Activated CD8-positive, alpha-beta T cell treated with anti-CD3 and anti-CD28 coated beads, Interleukin-2, amount 10 ng/mL, durations not matched to agents 7 days and 5 days (primary cell): ENCODE measurements at regions not wholly inside any gene's neighbourhood (a gene's known extent, or its start where the extent isn't known, plus 50 kb on each side); places are given as distances from the start of the nearest gene placed in this dataset.

Source experiments
- ATAC-seq: fragments of 150-1000 bp; cut with Tn5 transposase; one replicate; pipeline ENCODE4 v1.10.0; 2021; ENCODE audit warnings: moderate library complexity
- CTCF ChIA-PET: fragments of 350-600 bp; sonication (Branson Sonifier 250); formaldehyde crosslinking; loops from one replicate; lab custom pipeline; 2021; ENCODE audit warnings: antibody characterized with exemption; lab: Charles Lee
- POLR2A ChIA-PET: fragments of 350-600 bp; sonication (Branson Sonifier 250); formaldehyde crosslinking; loops from one replicate; lab custom pipeline; 2021; ENCODE audit warnings: antibody characterized with exemption; lab: Charles Lee
- DNase-seq: peaks from one replicate; pipeline ENCODE4 v3.0.0-alpha.2; 2020
- H3K27ac Mint-ChIP-seq: one replicate; pipeline ENCODE4 v1.8.0; 2021; ENCODE audit warnings: mild to moderate bottlenecking, mixed read lengths
- H3K27me3 Mint-ChIP-seq: one replicate; pipeline ENCODE4 v1.8.0; 2021; ENCODE audit warnings: low read depth, mixed read lengths
- H3K36me3 Mint-ChIP-seq: one replicate; pipeline ENCODE4 v1.8.0; 2021; ENCODE audit warnings: low read depth, mixed read lengths
- H3K4me1 Mint-ChIP-seq: one replicate; pipeline ENCODE4 v1.8.0; 2021; ENCODE audit warnings: low read depth, mixed read lengths
- H3K4me3 Mint-ChIP-seq: one replicate; pipeline ENCODE4 v1.8.0; 2021; ENCODE audit warnings: mild to moderate bottlenecking, mixed read lengths
- H3K9me3 Mint-ChIP-seq: one replicate; pipeline ENCODE4 v1.8.0; 2022; ENCODE audit warnings: mixed read lengths; ENCODE audit not compliant: insufficient read depth

DNA sequence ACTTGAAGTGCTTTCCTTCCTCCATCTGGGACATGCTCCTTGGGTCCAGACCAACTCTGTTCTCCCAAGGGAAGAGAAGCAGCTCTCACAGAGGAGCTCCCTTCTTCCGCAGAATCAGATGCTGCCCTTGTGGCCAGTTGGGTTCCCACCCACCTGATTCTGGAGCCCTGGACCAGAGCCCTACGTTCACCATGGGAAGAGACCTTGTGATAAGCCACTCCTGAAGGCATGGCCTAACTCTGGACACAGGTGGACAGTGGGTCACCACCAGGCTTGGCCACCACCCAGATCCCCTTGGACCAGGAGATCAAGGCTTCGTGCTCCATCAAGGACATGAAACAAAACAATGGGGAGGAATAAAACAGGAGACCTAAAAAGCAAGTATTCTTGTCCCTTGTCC is 172.2 kb downstream of the RPLP1 start:
- no peak overlapping the region for H3K27ac Mint-ChIP-seq
- peak; percentile 4 for DNase-seq
- peaks cover 16% of the 10 kb centered on the region for H3K27me3 Mint-ChIP-seq
- no peaks in the 10 kb centered on the region for H3K36me3 Mint-ChIP-seq
- ATAC-seq = no peak
- H3K4me1 Mint-ChIP-seq = no peaks in the 10 kb centered on the region
- H3K4me3 Mint-ChIP-seq = no peak overlapping the region
- CTCF ChIA-PET = no interaction called here
- H3K9me3 Mint-ChIP-seq = peaks cover 6% of the 10 kb centered on the region
- POLR2A ChIA-PET = no interaction called here

DNA sequence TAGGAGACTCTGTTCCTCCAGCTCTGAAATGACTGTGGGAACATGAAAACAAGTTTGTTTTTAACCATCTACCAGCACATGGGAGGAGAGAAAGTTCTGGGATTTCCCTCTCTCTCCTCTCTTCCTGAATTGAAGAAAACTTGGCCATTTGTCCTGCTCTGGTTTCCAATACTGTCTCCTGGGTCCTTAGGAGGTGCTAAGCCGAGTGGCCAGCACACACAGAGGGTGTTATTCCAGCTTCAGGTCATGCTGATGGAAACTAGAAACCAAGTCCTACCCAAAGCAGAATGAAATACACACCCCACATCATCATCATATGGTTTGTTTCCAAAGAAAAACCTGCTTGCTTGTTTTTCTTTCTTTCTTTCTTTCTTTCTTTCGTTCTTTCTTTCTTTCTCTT is 172.7 kb downstream of the RPLP1 start:
- ChIA-PET POLR2A (no interaction called here), CTCF (no interaction called here)
- Mint-ChIP-seq H3K27me3 (peaks cover 13% of the 10 kb centered on the region), H3K4me1 (no peaks in the 10 kb centered on the region), H3K4me3 (no peak overlapping the region), H3K27ac (no peak overlapping the region), H3K9me3 (peaks cover 6% of the 10 kb centered on the region), H3K36me3 (no peaks in the 10 kb centered on the region)
- DNase-seq = no peak
- ATAC-seq = no peak

DNA sequence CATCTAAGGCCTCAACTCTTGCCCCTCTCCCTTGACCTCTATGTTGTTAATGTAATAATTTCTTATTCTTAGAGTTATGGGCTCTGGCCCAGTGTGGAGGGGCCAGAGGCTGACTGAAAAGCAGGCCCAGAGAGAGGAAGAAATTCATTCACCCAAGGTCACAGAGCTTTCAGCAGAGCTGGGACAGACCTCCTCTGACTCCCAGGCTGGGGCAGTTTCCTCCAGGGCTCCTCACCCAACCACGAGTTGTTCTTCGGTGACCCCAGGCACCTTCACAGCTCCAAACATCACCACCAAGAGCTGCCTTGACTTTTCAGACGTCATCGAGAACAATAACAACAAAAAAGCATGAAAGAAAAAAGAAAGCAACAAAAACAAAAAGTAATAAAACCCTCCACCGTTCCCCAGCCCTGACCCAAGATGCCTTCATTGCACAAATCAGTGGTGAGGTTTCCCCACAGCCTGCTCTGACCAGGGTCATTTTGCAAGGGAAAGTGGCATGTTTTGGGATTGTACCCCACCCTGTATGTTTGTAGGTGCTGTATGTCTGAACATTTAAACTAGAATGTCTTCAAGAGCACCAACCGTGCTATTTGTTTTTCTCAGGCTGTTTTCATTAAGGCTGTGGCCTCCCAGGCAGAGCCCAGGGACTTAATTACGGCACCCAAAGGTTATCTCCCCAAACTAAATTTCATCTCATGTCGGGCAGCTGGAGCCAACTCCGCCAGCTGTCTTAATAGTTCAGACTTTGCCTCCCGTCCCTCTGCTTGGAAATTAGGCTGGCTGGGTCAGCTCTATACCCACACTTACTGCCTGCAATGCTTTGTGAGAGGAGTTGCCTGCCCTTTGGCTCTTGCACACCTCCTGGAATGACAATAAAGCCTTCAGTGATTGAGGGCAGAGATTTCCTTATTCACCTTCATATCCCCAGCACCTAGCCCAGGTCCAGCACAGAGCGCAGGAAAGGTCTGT is 173.8 kb downstream of the RPLP1 start:
- CTCF ChIA-PET = no interaction called here
- POLR2A ChIA-PET = no interaction called here
- DNase-seq = peak; percentile 18

DNA sequence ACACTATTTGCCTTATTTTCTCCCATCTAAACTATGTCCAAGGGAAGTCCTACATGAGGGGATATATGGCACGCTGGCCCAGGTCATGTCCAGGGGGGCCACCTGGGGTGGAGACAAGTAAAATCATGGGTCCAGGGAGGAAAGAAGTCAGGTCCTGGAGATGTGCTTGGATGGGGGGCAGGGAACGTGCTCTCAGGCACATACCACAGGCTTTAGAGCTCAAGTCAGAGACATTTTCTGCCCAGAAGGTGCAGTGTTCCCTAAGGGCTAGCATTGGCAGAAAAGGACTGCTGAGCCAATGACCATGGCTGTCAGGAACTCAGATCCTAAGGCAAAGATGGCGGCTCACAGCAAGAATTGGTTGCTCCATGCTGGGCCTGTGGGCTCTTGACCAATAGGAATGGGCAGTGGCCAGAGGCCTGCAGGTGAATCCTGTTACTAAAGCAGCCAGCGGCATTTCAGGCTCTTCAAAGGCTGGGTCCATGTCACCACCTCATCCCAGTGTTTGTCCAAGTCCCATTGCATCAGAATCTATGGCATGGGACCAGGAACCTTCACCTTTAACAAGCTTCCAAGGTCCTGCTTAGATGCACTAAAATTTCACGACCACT is 175.0 kb downstream of the RPLP1 start:
- Mint-ChIP-seq H3K4me1 (no peaks in the 10 kb centered on the region), H3K27me3 (peaks cover 22% of the 10 kb centered on the region), H3K9me3 (peaks cover 6% of the 10 kb centered on the region), H3K36me3 (no peaks in the 10 kb centered on the region), H3K27ac (no peak overlapping the region), H3K4me3 (no peak overlapping the region)
- ATAC-seq (no peak), DNase-seq (peak; percentile 3)
- CTCF ChIA-PET = no interaction called here
- POLR2A ChIA-PET = no interaction called here

More for the DNA sequence above, 173.8 kb downstream of the RPLP1 start:
- no peak for ATAC-seq
- H3K36me3 Mint-ChIP-seq = no peaks in the 10 kb centered on the region
- H3K27me3 Mint-ChIP-seq = peaks cover 16% of the 10 kb centered on the region
- H3K9me3 Mint-ChIP-seq = peaks cover 6% of the 10 kb centered on the region
- no peak overlapping the region for H3K27ac Mint-ChIP-seq
- H3K4me1 Mint-ChIP-seq = no peaks in the 10 kb centered on the region
- no peak overlapping the region for H3K4me3 Mint-ChIP-seq

- ATAC-seq (no peak), DNase-seq (peak; percentile 12)
- ChIA-PET CTCF (no interaction called here), POLR2A (no interaction called here)
- peaks cover 30% of the 10 kb centered on the region for H3K27me3 Mint-ChIP-seq
- peaks cover under 1% of the 10 kb centered on the region for H3K9me3 Mint-ChIP-seq
- no peak overlapping the region for H3K27ac Mint-ChIP-seq
- no peaks in the 10 kb centered on the region for H3K36me3 Mint-ChIP-seq
- H3K4me3 Mint-ChIP-seq = no peak overlapping the region
- no peaks in the 10 kb centered on the region for H3K4me1 Mint-ChIP-seq
Measured at GRCh38 chr15:69628256-69629093, 175.9 kb downstream of the RPLP1 start.

GRCh38 chr15:69629631-69630161 is 177.1 kb downstream of the RPLP1 start:
- ChIA-PET CTCF (no interaction called here), POLR2A (no interaction called here)
- H3K27ac Mint-ChIP-seq = no peak overlapping the region
- H3K9me3 Mint-ChIP-seq = no peaks in the 10 kb centered on the region
- H3K4me1 Mint-ChIP-seq = no peaks in the 10 kb centered on the region
- peaks cover 34% of the 10 kb centered on the region for H3K27me3 Mint-ChIP-seq
- ATAC-seq (no peak), DNase-seq (peak; percentile 19)
- no peak overlapping the region for H3K4me3 Mint-ChIP-seq
- H3K36me3 Mint-ChIP-seq = no peaks in the 10 kb centered on the region

DNA sequence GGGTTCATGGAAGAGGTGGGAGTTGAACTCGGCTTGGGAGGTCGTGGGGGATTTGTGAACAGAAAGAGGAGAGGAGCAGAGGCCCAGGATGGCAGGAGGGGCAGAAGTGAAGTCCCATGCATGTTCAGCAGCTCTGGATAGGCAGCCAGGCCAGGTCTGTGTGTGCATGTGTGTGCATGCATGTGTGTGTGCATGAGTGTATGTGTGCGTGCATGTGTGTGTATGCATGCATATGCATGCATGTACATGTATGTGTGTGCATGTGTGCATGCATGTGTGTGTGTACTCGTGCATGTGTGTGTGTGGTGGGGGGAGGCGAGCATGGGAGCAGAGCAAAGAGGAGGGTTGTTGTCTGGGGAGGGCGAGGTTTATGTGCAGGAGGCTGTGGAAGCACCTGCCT is 178.4 kb downstream of the RPLP1 start:
- Mint-ChIP-seq H3K27ac (no peak overlapping the region), H3K9me3 (no peaks in the 10 kb centered on the region), H3K4me1 (no peaks in the 10 kb centered on the region), H3K36me3 (no peaks in the 10 kb centered on the region), H3K27me3 (peaks cover 44% of the 10 kb centered on the region), H3K4me3 (no peak overlapping the region)
- POLR2A ChIA-PET = no interaction called here
- DNase-seq (peak; percentile 6), ATAC-seq (no peak)
- CTCF ChIA-PET = no interaction called here

DNA sequence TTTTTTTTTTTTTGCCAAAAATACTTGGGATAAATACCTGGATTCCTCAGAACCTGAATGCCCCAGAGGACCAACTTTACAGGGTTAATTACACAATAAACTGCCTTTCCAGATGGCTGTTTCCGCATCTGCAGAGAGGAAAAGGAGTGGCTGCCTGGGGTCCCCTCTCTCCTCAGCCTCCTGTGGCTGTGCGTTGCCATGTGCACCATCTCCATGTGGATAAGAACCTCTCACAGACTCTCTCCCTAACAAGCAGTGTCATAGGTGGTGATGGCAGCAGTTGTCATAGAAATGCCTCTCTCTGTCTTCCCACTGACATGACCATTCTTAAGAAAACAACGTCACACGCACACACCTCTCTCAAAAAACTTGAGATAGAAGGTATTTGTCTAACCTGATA is 179.4 kb downstream of the RPLP1 start:
- DNase-seq = peak; percentile 4
- no peak overlapping the region for H3K27ac Mint-ChIP-seq
- no peaks in the 10 kb centered on the region for H3K9me3 Mint-ChIP-seq
- H3K36me3 Mint-ChIP-seq = no peaks in the 10 kb centered on the region
- H3K4me1 Mint-ChIP-seq = peaks cover 5% of the 10 kb centered on the region
- ChIA-PET CTCF (no interaction called here), POLR2A (no interaction called here)
- H3K27me3 Mint-ChIP-seq = peaks cover 51% of the 10 kb centered on the region
- ATAC-seq = no peak
- H3K4me3 Mint-ChIP-seq = no peak overlapping the region

DNA sequence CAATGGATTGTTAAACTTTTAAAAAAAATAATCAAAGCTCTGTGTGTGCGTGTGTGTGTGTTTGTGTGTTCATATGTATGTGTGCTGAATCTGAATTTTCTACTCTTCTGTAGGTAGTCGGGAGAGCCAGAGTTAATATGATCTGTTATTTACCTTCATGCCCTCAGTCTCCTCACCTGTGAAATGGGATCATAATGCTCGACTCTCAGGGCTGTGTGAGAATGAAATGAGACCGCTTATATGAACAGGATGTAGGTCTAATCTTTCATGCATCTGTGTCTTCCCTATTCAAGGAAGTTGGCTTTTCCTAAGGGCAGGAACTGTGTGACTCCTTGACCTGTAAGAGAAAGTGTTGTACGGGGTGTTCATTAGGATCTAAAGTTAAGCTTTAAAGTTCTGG is 182.2 kb downstream of the RPLP1 start:
- Mint-ChIP-seq H3K9me3 (peaks cover under 1% of the 10 kb centered on the region), H3K4me3 (no peak overlapping the region), H3K27ac (no peak overlapping the region), H3K4me1 (peaks cover 7% of the 10 kb centered on the region), H3K36me3 (no peaks in the 10 kb centered on the region), H3K27me3 (peaks cover 63% of the 10 kb centered on the region)
- ATAC-seq = no peak
- POLR2A ChIA-PET = no interaction called here
- DNase-seq = peak; percentile 7
- CTCF ChIA-PET = no interaction called here

- Mint-ChIP-seq H3K4me3 (no peak overlapping the region), H3K4me1 (peaks cover 7% of the 10 kb centered on the region), H3K27ac (no peak overlapping the region), H3K27me3 (peaks cover 63% of the 10 kb centered on the region), H3K36me3 (no peaks in the 10 kb centered on the region), H3K9me3 (peaks cover 15% of the 10 kb centered on the region)
- ChIA-PET POLR2A (no interaction called here), CTCF (no interaction called here)
- ATAC-seq (no peak), DNase-seq (peak; percentile 7)
Measured at GRCh38 chr15:69636169-69636915, 183.7 kb downstream of the RPLP1 start.

GRCh38 chr15:69637818-69638217 is 185.2 kb downstream of the RPLP1 start:
- POLR2A ChIA-PET = no interaction called here
- Mint-ChIP-seq H3K4me1 (peaks cover 7% of the 10 kb centered on the region), H3K9me3 (peaks cover 23% of the 10 kb centered on the region), H3K36me3 (peaks cover 2% of the 10 kb centered on the region), H3K27ac (no peak overlapping the region), H3K27me3 (peaks cover 55% of the 10 kb centered on the region), H3K4me3 (no peak overlapping the region)
- DNase-seq (peak; percentile 16), ATAC-seq (no peak)
- CTCF ChIA-PET = no interaction called here
